ENCODE measurements at regions not wholly inside any gene's neighbourhood (a gene's known extent, or its start where the extent isn't known, plus 50 kb on each side); places are given as distances from the start of the nearest gene placed in this dataset.

DNA sequence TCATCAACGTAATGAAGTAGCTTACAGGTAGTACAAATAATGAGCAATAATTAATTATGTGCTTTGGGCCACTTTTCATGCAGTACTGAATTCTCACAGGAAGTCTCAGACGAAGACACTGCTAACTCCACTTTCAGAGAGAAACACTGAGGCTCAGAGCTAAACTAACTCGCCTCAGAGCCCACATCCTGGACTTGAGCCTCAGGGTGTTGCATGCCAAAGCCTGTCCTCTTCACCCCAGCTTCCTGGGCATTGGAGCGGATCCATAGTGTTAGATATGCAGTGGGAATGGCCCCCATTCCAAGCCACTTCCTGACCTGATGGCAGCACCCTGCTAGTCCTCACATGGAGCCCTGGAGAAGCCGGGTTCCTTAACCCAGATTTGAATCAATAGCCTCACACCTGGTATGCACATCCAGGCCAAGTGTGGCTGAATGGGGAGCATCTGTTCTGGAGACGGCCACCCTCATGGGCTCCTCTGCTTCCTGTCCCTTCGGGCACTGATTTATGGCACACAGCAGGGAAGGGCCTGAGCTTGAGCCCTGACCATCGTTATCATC lies 265.1 kb upstream of the ZNF32 start:
- no peak for ATAC-seq
- TF ChIP-seq POU6F1 (CRISPR knock-in tag; IDR thresholded peaks at IDR 0.05; ENCODE audit: borderline replicate concordance, low read depth) (no peak), ZFP30 (CRISPR knock-in tag; IDR thresholded peaks at IDR 0.05) (no peak)

DNA sequence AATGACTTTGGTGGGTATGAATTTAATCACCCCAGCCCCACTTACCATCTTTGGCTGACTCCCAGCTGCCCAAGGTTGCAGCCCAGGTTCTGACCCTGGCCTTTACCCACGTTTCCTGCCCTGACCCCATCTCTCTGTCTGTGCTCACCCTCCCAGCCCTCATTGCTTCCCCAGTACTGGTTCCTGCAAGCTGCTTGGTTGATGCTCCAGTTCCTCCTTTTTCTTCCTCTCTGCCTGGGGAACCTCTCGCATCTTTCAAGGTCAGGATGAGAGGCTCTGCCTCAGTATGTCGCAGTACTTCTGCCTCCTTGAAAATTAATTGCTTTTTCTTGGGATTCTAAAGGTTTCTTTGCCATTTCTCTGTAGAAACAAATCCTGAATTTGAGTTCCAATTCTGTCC lies 263.8 kb upstream of the ZNF32 start:
- no peak for ATAC-seq
- TF ChIP-seq ZNF70 (CRISPR knock-in tag; IDR thresholded peaks at IDR 0.05) (no peak), OSR1 (CRISPR knock-in tag; IDR thresholded peaks at IDR 0.05) (no peak), POU6F1 (CRISPR knock-in tag; IDR thresholded peaks at IDR 0.05; ENCODE audit: borderline replicate concordance, low read depth) (no peak), GLIS3 (CRISPR knock-in tag; IDR thresholded peaks at IDR 0.05) (no peak), SNAI2 (CRISPR knock-in tag; IDR thresholded peaks at IDR 0.05) (no peak), ARNTL (CRISPR knock-in tag; IDR thresholded peaks at IDR 0.05; ENCODE audit: borderline replicate concordance, low read depth) (no peak)
- TF ChIP-seq, protein P1, sequence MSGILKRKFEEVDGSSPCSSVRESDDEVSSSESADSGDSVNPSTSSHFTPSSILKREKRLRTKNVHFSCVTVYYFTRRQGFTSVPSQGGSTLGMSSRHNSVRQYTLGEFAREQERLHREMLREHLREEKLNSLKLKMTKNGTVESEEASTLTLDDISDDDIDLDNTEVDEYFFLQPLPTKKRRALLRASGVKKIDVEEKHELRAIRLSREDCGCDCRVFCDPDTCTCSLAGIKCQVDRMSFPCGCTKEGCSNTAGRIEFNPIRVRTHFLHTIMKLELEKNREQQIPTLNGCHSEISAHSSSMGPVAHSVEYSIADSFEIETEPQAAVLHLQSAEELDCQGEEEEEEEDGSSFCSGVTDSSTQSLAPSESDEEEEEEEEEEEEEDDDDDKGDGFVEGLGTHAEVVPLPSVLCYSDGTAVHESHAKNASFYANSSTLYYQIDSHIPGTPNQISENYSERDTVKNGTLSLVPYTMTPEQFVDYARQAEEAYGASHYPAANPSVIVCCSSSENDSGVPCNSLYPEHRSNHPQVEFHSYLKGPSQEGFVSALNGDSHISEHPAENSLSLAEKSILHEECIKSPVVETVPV (CRISPR knock-in tag; IDR thresholded peaks at IDR 0.05): no peak

GRCh38 chr10:43906490-43906889 lies 257.8 kb upstream of the ZNF32 start:
- ATAC-seq: no peak
- TF ChIP-seq ZNF565 (CRISPR knock-in tag; conservative IDR thresholded peaks at IDR 0.05; ENCODE audit: low read depth) (no peak), CSDC2 (CRISPR knock-in tag; IDR thresholded peaks at IDR 0.05) (no peak), PATZ1 (CRISPR knock-in tag; IDR thresholded peaks at IDR 0.05; ENCODE audit: borderline replicate concordance) (no peak), ARNTL (CRISPR knock-in tag; IDR thresholded peaks at IDR 0.05; ENCODE audit: borderline replicate concordance, low read depth) (no peak), BACH2 (CRISPR knock-in tag; IDR thresholded peaks at IDR 0.05; ENCODE audit: borderline replicate concordance) (no peak)
- TF ChIP-seq, protein P1 (CRISPR knock-in tag; IDR thresholded peaks at IDR 0.05): no peak

GRCh38 chr10:43905512-43906236 lies 257.0 kb upstream of the ZNF32 start:
- TF ChIP-seq TSHZ2 (CRISPR knock-in tag; IDR thresholded peaks at IDR 0.05): no peak
- TF ChIP-seq ZFP30 (CRISPR knock-in tag; IDR thresholded peaks at IDR 0.05): no peak
- no peak for TF ChIP-seq ZNF70 (CRISPR knock-in tag; IDR thresholded peaks at IDR 0.05)
- no peak for ATAC-seq

Measured in SK-N-SH treated with all-trans-retinoic acid at 6 μM for 48 hours (cell line).